HG02588 (cell line): ENCODE measurements at regions not wholly inside any gene's neighbourhood (a gene's known extent, or its start where the extent isn't known, plus 50 kb on each side); places are given as distances from the start of the nearest gene placed in this dataset.
"Not testable (repeated sequence)": the region's sequence is repeated elsewhere in the genome, so short reads cannot be mapped to it uniquely, and the experiment has no call there.

Experiments
- ATAC-seq: cut with Tn5 transposase; IDR thresholded peaks from one replicate; pipeline ENCODE4 v1.9.1; 2021; ENCODE audit warnings: mild to moderate bottlenecking, moderate library complexity; ENCODE audit not compliant: unreplicated experiment

GRCh38 chr1:114270282-114270681 is 116.6 kb upstream of the SYT6 start:
- ATAC-seq = no peak

- no peak for ATAC-seq
Measured at GRCh38 chr1:114269539-114269938, 115.9 kb upstream of the SYT6 start.

GRCh38 chr1:114263343-114263742 is 109.7 kb upstream of the SYT6 start:
- ATAC-seq = peak; percentile 97

GRCh38 chr1:114262337-114262736 is 108.7 kb upstream of the SYT6 start:
- ATAC-seq = no peak

- no peak for ATAC-seq
Measured at GRCh38 chr1:114260805-114261484, 107.3 kb upstream of the SYT6 start.

- ATAC-seq = no peak
Measured at GRCh38 chr1:114259511-114260160, 106.0 kb upstream of the SYT6 start.

- ATAC-seq = no peak
Measured at GRCh38 chr1:114258633-114259032, 105.0 kb upstream of the SYT6 start.

- no peak for ATAC-seq
Measured at GRCh38 chr1:114258074-114258473, 104.4 kb upstream of the SYT6 start.

- ATAC-seq = no peak
Measured at GRCh38 chr1:114257554-114257953, 103.9 kb upstream of the SYT6 start.

- no peak for ATAC-seq
Measured at GRCh38 chr1:114253900-114254299, 100.2 kb upstream of the SYT6 start.

GRCh38 chr1:114251573-114251939 is 97.9 kb upstream of the SYT6 start:
- no peak for ATAC-seq

GRCh38 chr1:114250683-114251572 is 97.3 kb upstream of the SYT6 start:
- no peak for ATAC-seq

- ATAC-seq = no peak
Measured at GRCh38 chr1:114249691-114250090, 96.0 kb upstream of the SYT6 start.

GRCh38 chr1:114248162-114248561 is 94.5 kb upstream of the SYT6 start:
- no peak for ATAC-seq

- ATAC-seq = not testable (repeated sequence)
Measured at GRCh38 chr1:114242531-114243210, 89.0 kb upstream of the SYT6 start.

- ATAC-seq = no peak
Measured at GRCh38 chr1:114238053-114238452, 84.4 kb upstream of the SYT6 start.

- no peak for ATAC-seq
Measured at GRCh38 chr1:114236517-114236916, 82.8 kb upstream of the SYT6 start.

- no peak for ATAC-seq
Measured at GRCh38 chr1:114235960-114236359, 82.3 kb upstream of the SYT6 start.

GRCh38 chr1:114235281-114235680 is 81.6 kb upstream of the SYT6 start:
- ATAC-seq = no peak

GRCh38 chr1:114234408-114235124 is 80.9 kb upstream of the SYT6 start:
- ATAC-seq = no peak

GRCh38 chr1:114232691-114233090 is 79.0 kb upstream of the SYT6 start:
- no peak for ATAC-seq
